IPS DF 4.7 (cell line): ENCODE measurements at regions not wholly inside any gene's neighbourhood (a gene's known extent, or its start where the extent isn't known, plus 50 kb on each side); places are given as distances from the start of the nearest gene placed in this dataset.
"Not testable (repeated sequence)": the region's sequence is repeated elsewhere in the genome, so short reads cannot be mapped to it uniquely, and the experiment has no call there.

ENCODE experiments used
- DNase-seq: peaks from one replicate; pipeline ENCODE4 v3.0.0-alpha.2; 2013; ENCODE audit warnings: low spot score; ENCODE audit errors: extremely low read depth

DNA sequence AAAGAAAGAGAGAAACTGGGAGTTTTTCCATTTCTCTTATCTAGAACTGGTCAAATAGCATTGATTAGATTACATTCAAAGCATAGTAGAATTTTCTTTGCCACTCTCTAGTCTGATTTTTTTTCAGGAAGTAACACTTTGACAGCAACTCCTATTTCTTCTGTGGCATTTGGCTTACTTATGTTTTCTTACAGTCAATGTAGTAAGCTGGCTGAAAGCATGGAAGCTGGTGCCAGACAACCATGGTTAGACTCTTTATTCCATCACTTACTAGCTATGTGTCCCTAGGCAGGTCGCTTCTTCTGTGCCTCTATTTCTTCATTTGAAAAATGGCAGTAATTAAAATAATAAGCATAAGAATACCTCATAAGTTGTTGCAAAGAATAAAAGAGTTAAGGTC, 54.2 kb upstream of the OPRM1 start:
- DNase-seq, result no peak

DNA sequence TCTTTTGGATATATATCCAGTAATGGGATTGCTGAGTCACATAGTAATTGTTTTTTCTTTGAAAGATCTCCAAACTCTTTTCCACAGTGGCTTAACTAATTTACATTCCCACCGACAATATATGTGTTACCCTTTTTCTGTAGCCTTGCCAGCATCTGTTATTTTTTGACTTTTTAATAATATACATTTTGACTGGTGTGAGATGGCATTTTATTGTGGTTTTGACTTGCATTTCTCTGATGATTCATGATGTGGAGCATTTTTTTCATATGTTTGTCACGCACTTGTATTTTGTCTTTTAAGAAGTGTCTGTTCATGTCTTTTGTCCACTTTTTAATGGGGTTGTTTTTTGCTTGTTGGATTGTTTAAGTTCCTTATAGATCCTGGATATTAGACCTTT, 58.9 kb upstream of the OPRM1 start:
- no peak for DNase-seq

DNA sequence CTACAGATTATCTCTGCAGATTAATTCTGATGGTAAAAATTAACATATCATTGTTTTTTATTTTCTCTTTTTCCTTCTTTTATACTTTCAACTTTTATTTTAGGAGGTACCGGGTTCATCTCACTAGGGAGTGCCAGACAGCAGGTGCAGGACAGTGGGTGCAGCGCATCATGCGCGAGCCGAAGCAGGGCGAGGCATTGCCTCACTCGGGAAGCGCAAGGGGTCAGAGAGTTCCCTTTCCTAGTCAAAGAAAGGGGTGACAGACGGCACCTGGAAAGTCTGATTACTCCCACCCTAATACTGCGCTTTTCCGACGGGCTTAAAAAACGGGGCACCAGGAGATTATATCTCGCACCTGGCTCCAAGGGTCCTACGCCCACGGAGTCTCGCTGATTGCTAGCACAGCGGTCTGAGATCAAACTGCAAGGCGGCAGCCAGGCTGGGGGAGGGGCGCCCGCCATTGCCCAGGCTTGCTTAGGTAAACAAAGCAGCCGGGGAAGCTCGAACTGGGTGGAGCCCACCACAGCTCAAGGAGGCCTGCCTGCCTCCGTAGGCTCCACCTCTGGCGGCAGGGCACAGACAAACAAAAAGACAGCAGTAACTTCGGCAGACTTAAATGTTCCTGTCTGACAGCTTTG, 60.0 kb upstream of the OPRM1 start:
- DNase-seq, result not testable (repeated sequence)

DNA sequence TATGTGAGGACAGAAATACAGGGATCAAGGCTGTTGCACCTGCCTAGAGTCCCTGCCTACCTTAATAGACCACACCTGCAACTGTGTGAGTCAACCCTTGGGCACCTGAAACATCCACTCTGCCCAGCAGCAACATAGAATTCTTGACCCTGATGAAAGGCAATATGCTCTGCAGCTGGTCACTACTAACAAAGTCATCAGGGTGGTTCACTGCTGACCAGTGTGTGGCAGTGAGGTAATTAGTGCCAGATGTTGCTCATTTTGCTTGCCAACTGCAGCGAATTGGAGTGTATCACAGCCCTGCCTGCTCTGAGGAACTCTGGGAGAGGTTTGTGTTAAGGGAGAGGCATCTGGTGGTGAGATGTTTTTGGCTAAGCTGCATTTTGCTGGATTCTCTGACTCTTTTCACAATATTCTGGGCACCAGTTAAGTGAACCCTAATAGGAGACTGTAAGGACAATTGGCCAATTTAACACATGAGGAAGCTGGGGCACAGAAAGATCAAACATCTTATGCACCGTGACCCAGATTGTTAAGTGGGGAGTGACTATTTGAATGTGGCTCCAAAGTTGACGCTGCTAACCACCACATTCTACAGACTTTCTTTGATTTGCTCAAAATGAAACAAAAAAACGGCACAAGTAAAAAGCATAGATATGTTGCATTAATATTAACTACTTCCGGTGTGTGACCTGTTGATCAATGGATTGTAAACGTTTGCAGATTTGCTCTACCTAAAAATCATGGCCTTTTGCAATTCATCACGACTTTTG, 61.9 kb upstream of the OPRM1 start:
- DNase-seq, result no peak

- no peak for DNase-seq
Measured at GRCh38 chr6:153966001-153966400, 73.0 kb upstream of the OPRM1 start.

DNA sequence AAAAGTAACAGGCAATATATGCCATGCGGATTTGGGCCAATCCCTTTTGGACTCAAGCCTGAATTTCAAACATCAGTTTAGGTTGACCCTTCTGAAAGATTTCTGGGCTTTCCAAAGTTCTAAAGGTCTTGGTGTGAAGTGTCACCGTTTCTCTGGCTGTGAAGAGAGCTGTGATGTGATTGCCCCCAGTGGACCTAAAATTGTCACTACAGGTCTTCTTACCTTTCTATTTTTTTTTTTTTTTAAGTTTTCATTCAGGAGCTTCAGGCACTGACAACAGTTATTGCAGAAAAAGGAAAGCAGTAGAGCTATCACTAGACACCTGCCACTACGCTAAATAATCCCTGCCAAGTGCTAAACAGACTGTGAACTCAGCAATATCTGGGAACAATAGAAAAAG, 75.7 kb upstream of the OPRM1 start:
- DNase-seq, result no peak

GRCh38 chr6:153962555-153962954, 76.5 kb upstream of the OPRM1 start:
- DNase-seq, result no peak

GRCh38 chr6:153960741-153961140, 78.3 kb upstream of the OPRM1 start:
- no peak for DNase-seq

DNA sequence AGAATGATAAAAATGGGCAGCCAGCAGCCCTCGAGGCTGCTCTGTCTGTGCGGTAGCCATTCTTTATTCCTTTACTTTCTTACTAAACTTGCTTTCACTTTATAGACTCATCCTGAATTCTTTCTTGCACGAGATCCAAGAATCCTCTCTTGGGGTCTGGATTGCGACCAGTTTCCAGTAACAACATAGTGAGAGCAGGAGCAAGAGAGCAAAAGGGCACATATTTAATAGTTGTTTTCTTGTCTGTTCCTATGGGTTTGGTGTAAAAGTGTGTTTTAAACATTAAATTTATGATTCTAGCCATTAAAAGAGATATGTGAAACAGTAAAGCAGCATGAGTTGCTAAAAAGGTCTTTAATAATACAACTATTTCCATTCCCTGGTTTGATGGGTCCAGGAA, 78.8 kb upstream of the OPRM1 start:
- no peak for DNase-seq

DNA sequence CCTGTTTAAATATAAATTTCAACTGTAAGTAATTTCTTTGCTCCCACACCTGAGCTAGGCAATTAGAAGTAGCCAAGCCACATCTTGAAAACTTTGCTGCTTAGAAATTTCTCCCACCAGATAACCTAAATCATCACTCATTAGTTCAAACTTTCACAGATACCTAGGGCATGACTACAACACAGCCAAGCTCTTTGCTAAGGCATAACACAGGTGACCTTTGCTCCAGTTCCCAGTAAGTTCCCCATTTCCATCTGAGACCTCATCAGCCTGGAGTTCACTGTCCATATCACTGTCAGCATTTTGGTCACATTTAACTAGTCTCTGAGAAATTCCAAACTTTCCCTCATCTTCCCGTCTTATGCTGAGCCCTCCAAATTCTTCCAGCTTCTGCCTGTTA, 79.8 kb upstream of the OPRM1 start:
- no peak for DNase-seq

DNA sequence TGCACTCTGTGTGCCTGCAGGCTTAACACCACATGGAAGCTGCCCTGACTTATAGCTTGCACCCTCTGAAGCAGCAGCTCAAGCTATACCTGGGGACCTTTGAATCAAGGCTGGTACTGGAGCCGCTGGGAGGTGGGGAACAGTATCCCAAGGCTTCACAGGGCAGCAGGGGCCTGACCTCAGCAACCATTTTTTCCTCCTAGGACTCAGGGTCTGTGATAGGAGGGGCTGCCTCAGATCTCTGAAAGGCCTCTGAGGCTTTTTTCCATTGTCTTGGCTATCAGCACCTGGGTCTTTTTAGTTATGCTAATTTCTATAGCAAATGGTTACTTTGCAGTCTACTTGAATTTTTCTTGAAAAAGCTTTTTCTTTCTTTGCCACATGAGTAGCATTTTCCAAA, 80.2 kb upstream of the OPRM1 start:
- DNase-seq, result no peak

DNA sequence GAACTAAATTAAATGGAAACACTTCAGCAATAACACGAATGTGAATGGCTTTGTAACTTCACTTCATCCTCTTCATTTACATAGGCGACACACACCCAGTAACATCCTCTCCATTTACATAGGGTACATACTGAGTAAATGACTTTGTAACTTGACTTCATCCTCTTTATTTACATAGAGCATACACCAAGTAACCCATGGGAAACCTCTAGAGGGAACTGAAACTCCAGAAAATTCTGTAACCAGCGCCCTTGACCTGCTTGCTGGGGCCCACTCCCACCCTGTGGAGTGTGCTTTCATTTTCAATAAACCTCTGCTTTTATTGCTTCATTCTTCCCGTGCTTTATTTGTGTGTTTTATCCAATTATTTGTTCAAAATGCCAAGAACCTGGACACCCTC, 81.6 kb upstream of the OPRM1 start:
- no peak for DNase-seq

GRCh38 chr6:153956808-153957207, 82.2 kb upstream of the OPRM1 start:
- DNase-seq, result no peak

DNA sequence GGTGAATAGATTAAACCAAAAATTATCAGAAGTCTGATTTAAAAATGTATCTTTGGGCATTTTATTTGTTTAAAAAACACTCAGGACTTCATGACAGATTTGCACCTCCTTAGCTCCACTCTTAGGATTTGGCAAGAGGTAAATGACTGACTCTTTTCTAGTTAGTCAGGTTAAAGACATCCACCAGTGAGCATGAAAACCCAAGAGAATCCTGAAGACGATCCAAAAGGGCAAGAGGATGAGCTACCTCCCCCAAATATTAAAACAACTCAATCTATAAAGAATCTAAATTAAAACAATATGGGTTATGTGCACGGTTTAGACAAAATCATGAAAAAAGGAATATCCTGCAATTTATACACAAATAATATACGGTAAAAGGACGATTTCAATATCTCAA, 89.4 kb upstream of the OPRM1 start:
- no peak for DNase-seq

DNA sequence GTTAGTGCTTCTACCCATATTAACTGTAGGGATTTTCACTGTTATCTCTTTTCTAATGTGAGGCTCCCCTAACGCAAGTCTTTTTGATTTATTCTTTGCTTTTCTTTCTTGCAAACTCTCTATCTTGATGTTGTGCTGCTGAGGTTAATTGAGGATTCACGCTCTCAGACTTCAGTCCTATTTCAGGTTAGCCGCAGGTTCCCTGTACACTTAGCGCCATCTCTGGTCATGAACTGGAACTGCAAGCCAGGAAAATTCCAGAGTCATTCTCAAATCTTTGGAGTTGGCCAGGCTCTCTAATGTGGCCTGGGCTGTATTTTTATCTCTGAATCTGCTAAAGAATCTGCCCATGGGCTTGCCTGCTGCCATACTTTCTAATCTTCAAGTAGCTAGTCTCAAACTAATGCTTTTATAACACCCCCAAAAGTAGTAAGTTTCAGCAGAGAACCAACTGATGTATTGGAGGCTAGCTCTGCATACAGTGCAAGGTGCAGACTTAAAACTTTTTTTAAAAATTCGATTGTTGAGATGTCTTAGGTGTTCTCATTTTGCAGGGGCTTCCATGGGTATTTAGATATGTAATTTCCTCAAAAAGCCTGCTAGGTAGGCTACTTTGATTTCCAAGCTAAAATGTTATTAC, 91.1 kb upstream of the OPRM1 start:
- peak; percentile 25 for DNase-seq

- DNase-seq, result no peak
Measured at GRCh38 chr6:153944201-153944600, 94.8 kb upstream of the OPRM1 start.

DNA sequence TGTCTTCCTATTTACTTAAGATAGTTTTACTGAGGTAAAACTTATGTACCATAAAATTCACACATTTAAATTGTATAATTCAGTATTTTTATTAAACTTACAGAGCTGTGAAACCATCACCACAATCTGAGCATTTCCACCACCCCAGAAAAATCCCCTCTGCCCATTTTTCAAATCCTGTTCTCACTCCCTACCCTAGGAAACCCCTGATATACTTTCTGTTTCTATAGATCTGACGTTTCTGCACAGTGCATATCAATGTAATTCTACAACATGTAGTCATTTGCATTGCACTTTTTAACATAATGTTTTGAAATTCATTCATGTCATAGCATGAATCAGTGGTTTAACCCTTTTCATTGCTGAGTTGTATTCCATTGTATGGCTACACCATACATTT, 96.7 kb upstream of the OPRM1 start:
- DNase-seq, result no peak

GRCh38 chr6:153941768-153942167, 97.3 kb upstream of the OPRM1 start:
- DNase-seq, result no peak

DNA sequence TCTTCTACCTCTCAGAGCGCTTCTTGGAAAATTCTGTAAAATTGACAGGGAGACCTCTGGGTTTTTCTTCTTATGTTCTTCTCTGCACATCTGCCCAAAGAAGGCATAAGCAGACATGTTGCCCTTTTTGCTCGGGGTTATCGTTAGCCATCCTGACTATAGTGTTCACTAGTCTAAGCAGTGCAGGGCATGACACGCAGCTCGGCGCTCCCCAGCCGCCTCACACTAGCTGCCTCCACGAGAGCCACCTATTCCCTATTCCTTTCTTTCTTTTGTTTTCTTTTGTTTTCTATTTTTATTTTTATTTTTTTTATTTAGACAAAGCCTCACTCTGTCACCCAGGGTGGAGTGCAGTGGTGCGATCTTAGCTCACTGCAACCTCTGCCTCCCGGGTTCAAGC, 100.2 kb upstream of the OPRM1 start:
- DNase-seq, result no peak

DNA sequence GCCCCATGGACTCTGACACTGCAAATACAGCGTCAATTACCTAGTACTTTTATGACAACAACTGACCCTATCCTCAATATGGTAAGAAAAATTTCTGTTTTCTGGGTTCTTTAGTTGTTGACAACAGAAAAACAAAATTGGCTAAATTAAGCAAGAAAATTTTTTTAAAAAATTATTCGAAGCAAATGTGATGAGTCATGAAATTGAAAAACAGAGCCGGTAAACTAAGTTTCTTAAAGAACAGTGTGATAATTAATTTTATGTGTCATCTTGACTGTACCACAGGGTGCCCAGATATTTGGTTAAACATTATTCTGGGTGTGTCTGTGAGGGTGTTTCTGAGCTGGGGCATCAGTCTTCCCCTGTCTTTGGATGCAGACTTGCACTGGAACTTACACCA, 107.6 kb upstream of the OPRM1 start:
- no peak for DNase-seq

- DNase-seq, result no peak
Measured at GRCh38 chr6:153927867-153928266, 111.2 kb upstream of the OPRM1 start.

- DNase-seq, result no peak
Measured at GRCh38 chr6:153898360-153899059, 140.5 kb upstream of the OPRM1 start.
